Right lobe of liver (tissue), 6 donors: ENCODE measurements at regions not wholly inside any gene's neighbourhood (a gene's known extent, or its start where the extent isn't known, plus 50 kb on each side); places are given as distances from the start of the nearest gene placed in this dataset.

Source experiments
- ATAC-seq, 4 donors: fragments of 200-7000 bp; cut with Tn5 transposase; one replicate each; pipeline ENCODE4 v1.9.1; 2020; ENCODE audit warnings: mild to moderate bottlenecking in 4 of 4, moderate library complexity in 4 of 4
- DNase-seq, 3 donors: peaks; one replicate each; pipeline ENCODE4 v3.0.0-alpha.2; 2020
- H3K27ac ChIP-seq, 3 donors: fragments of 200-600 bp; one replicate each; pipeline ENCODE4 v1.8.0; 2022
- H3K27me3 ChIP-seq, 2 donors: fragments of 200-600 bp; one replicate each; pipeline ENCODE4 v1.8.0; 2022
- H3K36me3 ChIP-seq, 4 donors: fragments of 200-600 bp; sonication (generic) in 1 of 4; one replicate each; pipeline versions ENCODE4 v1.5.1 to v1.8.0; 2017 to 2022; ENCODE audit warnings: control low read depth in 1 of 4
- H3K4me1 ChIP-seq, 4 donors: fragments of 200-600 bp; sonication (generic) in 1 of 4; one replicate each; pipeline versions ENCODE4 v1.5.1 to v1.8.0; 2017 to 2022; ENCODE audit warnings: control low read depth in 1 of 4
- H3K4me3 ChIP-seq, 3 donors: fragments of 200-600 bp; one replicate each; pipeline ENCODE4 v1.8.0; 2022
- H3K9me3 ChIP-seq, 4 donors: fragments of 200-600 bp; sonication (generic) in 1 of 4; one replicate each; pipeline versions ENCODE4 v1.5.1 to v1.8.0; 2017 to 2022; ENCODE audit warnings: control low read depth in 1 of 4
- CTCF ChIP-seq, 4 donors: fragments of 200-600 bp in 3 of 4; fragments of 450-650 bp in 1 of 4; IDR thresholded peaks; one replicate each; pipeline versions ENCODE4 v1.5.1 to v1.8.0; 2016 to 2022; ENCODE audit warnings: antibody characterized with exemption in 4 of 4, mild to moderate bottlenecking in 2 of 4
- POLR2A ChIP-seq: fragments of 450-650 bp; IDR thresholded peaks from one replicate; pipeline ENCODE4 v1.6.1; 2017; ENCODE audit warnings: antibody characterized with exemption, mild to moderate bottlenecking
- WGBS: methylation state at CpG from one replicate; pipeline ENCODE4 v1.1.6; 2018; ENCODE audit warnings: low coverage, low lambda C conversion rate; ENCODE audit not compliant: insufficient coverage; ENCODE audit errors: missing lambda C conversion rate; 5-methylcytosine and 5-hydroxymethylcytosine counted together
- intact Hi-C, 2 donors: fragments of 100-400 bp; cut with DNase I; formaldehyde crosslinking; loops; one replicate each; pipeline versions ENCODE4 v1.11.2 to v1.14.1; 2022
- donor health status: DM: no; HTN: yes; CAD: no.
- donor health status: DM: no; HTN: no; CAD: no.
- donor health status: DM: no; HTN: no; CAD: no.
- donor health status: DM: no; HTN: yes; CAD: no.
- donor health status: DM: no; HTN: yes; CAD: no.

DNA sequence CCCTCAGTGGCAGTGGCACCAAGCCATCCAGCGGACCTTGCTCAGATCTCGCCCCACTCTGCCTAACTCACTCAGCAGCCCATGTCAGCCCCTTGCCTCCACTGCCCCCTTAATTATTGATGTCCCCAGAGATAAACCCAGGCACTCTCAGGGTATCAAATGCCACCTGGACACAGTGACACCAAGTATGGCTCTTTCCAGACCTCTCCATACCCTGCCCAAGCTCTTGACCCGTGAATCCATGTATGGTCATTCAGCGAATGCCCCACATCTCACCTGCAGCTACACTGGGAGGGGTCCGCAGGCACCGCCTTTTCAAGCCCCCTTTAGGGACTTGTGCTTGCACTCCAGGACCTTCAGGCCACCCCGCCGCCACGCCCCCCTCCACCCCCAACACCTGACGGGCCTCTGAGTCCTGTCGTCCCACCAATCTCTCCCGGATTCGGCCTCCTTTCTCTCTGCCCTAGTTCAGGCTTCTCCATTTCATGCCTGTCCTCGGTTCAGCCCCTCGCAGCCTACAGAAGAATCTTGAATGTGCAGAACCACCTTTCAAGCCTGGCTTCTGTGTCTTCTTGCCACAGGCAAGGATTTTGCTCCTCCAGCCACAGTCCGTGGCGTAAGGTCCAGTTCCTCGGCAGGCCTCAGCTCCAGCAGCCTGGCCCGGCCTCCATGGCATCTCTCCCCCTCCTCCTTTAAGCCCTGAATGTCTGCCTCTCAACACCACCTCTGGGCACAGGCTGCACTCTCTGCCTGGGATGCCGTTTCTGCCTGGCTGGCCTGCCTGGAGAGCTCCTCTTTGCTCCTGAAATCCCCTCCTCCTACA is 54.1 kb upstream of the ODC1 start:
- TF ChIP-seq POLR2A = no peak
- no peak for TF ChIP-seq CTCF (IDR thresholded peaks at IDR 0.05)
- no peaks in the 10 kb centered on the region for H3K9me3 ChIP-seq
- WGBS = 85% methylated on average over 6 of the region's 20 CpGs
- ATAC-seq (no peak), DNase-seq (peak in 1 of 3 donors; percentile 39)
- no peaks in the 10 kb centered on the region for H3K4me1 ChIP-seq
- H3K27ac ChIP-seq = no peak overlapping the region
- H3K27me3 ChIP-seq = no peaks in the 10 kb centered on the region
- no peak overlapping the region for H3K4me3 ChIP-seq
- no peaks in the 10 kb centered on the region for H3K36me3 ChIP-seq
- intact Hi-C loops = no loop called here

- no peak for ATAC-seq
- 71% methylated on average over 3 of the region's 9 CpGs for WGBS
- no peak overlapping the region for H3K27ac ChIP-seq
- H3K36me3 ChIP-seq = no peaks in the 10 kb centered on the region
- H3K9me3 ChIP-seq = no peaks in the 10 kb centered on the region
- H3K4me3 ChIP-seq = no peak overlapping the region
- DNase-seq = peak in 1 of 3 donors; percentile 37
- H3K4me1 ChIP-seq = no peaks in the 10 kb centered on the region
- TF ChIP-seq CTCF (IDR thresholded peaks at IDR 0.05) = no peak
- no peak for TF ChIP-seq POLR2A
- intact Hi-C loops = no loop called here
- no peaks in the 10 kb centered on the region for H3K27me3 ChIP-seq
Measured at GRCh38 chr2:10501451-10501961, 53.4 kb upstream of the ODC1 start.

DNA sequence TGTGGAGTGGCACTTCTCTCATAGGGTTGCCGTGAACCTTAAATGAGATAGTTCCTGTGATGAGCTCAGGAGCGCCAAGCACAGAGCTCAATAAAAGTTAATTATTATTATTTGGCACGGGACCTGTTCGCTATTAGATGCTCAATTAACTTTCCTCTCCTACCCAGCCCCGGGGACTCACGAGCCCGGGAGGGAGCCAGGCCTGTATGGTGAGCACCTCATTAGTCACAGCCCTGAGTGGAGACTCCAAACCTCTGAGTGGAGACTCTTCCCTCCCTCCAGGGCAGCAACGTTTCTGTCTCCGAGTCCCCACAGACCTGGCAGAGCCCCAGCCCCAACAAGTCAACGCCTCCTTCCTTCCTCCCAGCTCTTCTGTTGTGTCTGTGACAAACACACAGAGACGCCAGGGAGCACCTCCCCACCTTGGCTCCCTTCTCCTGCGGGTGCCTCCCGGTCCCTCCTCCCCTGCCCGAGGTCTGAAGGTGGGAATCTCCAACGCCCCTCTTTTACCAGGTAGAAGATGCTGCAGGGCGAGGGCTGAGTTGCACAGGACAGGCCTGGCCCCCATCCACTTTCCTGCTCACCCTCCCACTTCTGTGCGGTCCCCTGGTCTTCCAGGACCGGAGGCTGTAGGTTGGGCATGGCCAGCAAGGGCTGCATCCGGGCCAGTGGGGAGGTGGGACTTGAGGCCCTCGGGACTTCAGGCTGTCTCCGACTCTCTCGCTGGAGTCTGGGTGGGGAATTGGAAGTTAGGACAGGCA is 52.7 kb upstream of the ODC1 start:
- ATAC-seq (no peak), DNase-seq (peak in 1 of 3 donors; percentile 39)
- TF ChIP-seq CTCF (IDR thresholded peaks at IDR 0.05) (no peak), POLR2A (no peak)
- Histone ChIP-seq H3K27ac (no peak overlapping the region), H3K9me3 (no peaks in the 10 kb centered on the region), H3K4me3 (no peak overlapping the region), H3K36me3 (no peaks in the 10 kb centered on the region), H3K27me3 (no peaks in the 10 kb centered on the region), H3K4me1 (no peaks in the 10 kb centered on the region)
- 84% methylated on average over 11 of the region's 22 CpGs for WGBS
- intact Hi-C loops = no loop called here

GRCh38 chr2:10499911-10500521 is 51.9 kb upstream of the ODC1 start:
- ATAC-seq (no peak), DNase-seq (peak in 1 of 3 donors; percentile 45)
- TF ChIP-seq CTCF (IDR thresholded peaks at IDR 0.05) = no peak
- no peak for TF ChIP-seq POLR2A
- Histone ChIP-seq H3K9me3 (no peaks in the 10 kb centered on the region), H3K27me3 (no peaks in the 10 kb centered on the region), H3K36me3 (no peaks in the 10 kb centered on the region), H3K4me3 (no peak overlapping the region), H3K4me1 (no peaks in the 10 kb centered on the region), H3K27ac (no peak overlapping the region)
- intact Hi-C loops = no loop called here
- no CpG with 5 or more reads among the region's 16 CpGs for WGBS
